Mucosa of descending colon (tissue), 3 donors: ENCODE measurements at regions not wholly inside any gene's neighbourhood (a gene's known extent, or its start where the extent isn't known, plus 50 kb on each side); places are given as distances from the start of the nearest gene placed in this dataset.

Source experiments
- ATAC-seq: fragments of 200-7000 bp; cut with Tn5 transposase; one replicate; pipeline ENCODE4 v1.9.1; 2020; ENCODE audit warnings: mild to moderate bottlenecking, moderate library complexity
- DNase-seq, 3 donors: peaks; one replicate each; pipeline ENCODE4 v3.0.0-alpha.2; 2020
- H3K36me3 ChIP-seq: fragments of 200-600 bp; one replicate; pipeline ENCODE4 v1.8.0; 2021; ENCODE audit warnings: low read depth, mild to moderate bottlenecking
- H3K4me1 ChIP-seq: fragments of 200-600 bp; one replicate; pipeline ENCODE4 v1.8.0; 2021; ENCODE audit warnings: low read depth, mild to moderate bottlenecking
- H3K4me3 ChIP-seq: fragments of 200-600 bp; one replicate; pipeline ENCODE4 v1.8.0; 2021; ENCODE audit warnings: mild to moderate bottlenecking
- H3K9me3 ChIP-seq: fragments of 200-600 bp; one replicate; pipeline ENCODE4 v1.8.0; 2021; ENCODE audit warnings: mild to moderate bottlenecking
- intact Hi-C, 2 donors: fragments of 100-400 bp; cut with DNase I in 1 of 2; cut with micrococcal nuclease in 1 of 2; formaldehyde crosslinking; loops; one replicate each; pipeline versions ENCODE4 v1.11.0 to v1.11.1; 2022; cut with DNase I, micrococcal nuclease
- TF ChIP-seq, protein P1 (sequence below): fragments of 200-600 bp; IDR thresholded peaks from one replicate; pipeline ENCODE4 v1.8.0; 2022; ENCODE audit warnings: antibody characterized with exemption, mild to moderate bottlenecking
- donor health status: DM: no; HTN: no; CAD: no; lungs with moderate emphysema.
- donor health status: DM: no; HTN: no; CAD: no.
- donor health status: DM: no; HTN: yes; CAD: no.

DNA sequence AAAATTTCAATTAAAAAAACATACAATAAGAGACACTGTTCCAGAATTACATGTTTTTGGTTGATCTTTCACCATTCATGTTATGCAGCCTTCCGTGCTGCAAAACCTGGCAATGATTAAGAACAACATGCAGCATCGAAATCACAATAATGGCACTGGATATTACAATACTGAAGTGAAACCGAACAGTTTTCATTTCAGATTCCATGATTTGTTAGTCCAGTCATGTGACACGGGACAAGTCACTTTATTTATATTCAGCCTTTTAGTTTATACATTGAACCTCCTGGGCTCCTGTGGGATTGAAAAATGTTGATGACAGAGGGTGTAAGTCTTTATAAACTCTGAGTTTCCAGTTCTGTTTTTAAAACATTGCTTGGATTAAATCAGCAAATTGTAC lies 142.5 kb upstream of the TTC29 start:
- intact Hi-C loops: no loop called here
- TF ChIP-seq, protein P1, sequence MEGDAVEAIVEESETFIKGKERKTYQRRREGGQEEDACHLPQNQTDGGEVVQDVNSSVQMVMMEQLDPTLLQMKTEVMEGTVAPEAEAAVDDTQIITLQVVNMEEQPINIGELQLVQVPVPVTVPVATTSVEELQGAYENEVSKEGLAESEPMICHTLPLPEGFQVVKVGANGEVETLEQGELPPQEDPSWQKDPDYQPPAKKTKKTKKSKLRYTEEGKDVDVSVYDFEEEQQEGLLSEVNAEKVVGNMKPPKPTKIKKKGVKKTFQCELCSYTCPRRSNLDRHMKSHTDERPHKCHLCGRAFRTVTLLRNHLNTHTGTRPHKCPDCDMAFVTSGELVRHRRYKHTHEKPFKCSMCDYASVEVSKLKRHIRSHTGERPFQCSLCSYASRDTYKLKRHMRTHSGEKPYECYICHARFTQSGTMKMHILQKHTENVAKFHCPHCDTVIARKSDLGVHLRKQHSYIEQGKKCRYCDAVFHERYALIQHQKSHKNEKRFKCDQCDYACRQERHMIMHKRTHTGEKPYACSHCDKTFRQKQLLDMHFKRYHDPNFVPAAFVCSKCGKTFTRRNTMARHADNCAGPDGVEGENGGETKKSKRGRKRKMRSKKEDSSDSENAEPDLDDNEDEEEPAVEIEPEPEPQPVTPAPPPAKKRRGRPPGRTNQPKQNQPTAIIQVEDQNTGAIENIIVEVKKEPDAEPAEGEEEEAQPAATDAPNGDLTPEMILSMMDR: no peak
- no peaks in the 10 kb centered on the region for H3K9me3 ChIP-seq

DNA sequence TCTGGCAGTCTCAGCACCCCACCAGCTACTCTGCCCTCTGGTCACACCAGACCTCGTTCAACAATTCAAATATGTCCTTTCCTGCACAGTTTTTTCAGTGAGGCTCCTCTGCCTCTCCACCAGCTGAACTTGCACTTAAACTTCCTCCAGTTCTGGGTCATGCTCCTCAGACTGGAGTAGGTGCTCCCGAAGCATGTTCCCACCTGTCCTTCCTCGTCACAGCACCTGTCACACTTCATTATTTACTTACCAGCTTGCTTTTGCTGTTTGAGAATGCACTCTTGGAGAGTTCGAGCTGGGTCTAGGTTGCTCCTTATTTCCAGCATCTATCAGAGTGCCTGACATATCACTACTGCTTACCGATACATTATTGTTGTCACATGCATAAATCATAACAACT lies 144.8 kb upstream of the TTC29 start:
- DNase-seq (no peak), ATAC-seq (no peak)
- intact Hi-C loops: no loop called here
- H3K36me3 ChIP-seq: no peaks in the 10 kb centered on the region
- H3K4me1 ChIP-seq: no peaks in the 10 kb centered on the region
- TF ChIP-seq, protein P1: no peak
- H3K9me3 ChIP-seq: no peaks in the 10 kb centered on the region
- H3K4me3 ChIP-seq: no peak overlapping the region

More for the DNA sequence above, 142.5 kb upstream of the TTC29 start:
- no peaks in the 10 kb centered on the region for H3K4me1 ChIP-seq
- ATAC-seq (no peak), DNase-seq (no peak)
- H3K4me3 ChIP-seq: no peak overlapping the region
- H3K36me3 ChIP-seq: no peaks in the 10 kb centered on the region

DNA sequence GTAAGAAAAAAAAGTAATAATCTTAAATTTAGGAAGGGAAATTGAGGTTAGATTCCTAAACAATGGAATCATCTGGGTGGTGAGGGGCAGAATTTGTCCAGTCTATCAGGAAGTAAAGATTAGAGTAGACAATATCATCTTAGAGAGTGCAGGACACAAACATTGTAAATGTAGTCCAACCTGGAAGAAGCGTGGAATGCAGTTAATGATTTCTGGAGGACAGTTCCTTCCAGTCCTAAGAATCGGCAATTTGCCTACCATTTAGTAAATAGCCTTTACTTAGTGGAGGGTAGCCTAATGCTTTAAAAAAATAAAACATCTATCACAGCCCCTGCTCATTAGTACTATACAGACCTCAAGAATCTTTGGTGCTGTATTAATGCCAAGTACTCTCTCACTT lies 147.5 kb upstream of the TTC29 start:
- Histone ChIP-seq H3K4me1 (no peaks in the 10 kb centered on the region), H3K4me3 (no peak overlapping the region), H3K9me3 (no peaks in the 10 kb centered on the region), H3K36me3 (no peaks in the 10 kb centered on the region)
- intact Hi-C loops: no loop called here
- TF ChIP-seq, protein P1: no peak
- DNase-seq: no peak
- no peak for ATAC-seq

DNA sequence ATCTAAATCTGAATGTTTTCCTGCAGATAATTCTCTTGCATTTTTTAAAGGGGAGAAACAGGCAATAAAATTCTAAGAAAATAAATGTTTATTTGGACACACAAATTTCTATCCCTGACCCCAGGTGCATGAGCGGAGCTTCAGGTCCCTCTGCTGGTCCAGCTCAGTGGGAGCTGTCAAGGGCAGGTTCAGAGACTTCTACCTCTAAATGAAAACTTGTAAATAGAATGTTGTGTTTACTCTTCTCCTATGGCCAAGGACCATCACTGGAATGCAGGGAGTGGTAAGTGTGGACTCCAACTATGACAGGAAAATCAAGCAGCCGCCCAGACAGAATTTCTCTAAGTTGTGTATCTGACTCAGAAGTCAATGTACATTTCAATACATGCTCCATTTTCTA lies 148.6 kb upstream of the TTC29 start:
- H3K4me3 ChIP-seq: no peak overlapping the region
- H3K9me3 ChIP-seq: no peaks in the 10 kb centered on the region
- H3K4me1 ChIP-seq: no peaks in the 10 kb centered on the region
- TF ChIP-seq, protein P1: no peak
- DNase-seq: no peak
- no peaks in the 10 kb centered on the region for H3K36me3 ChIP-seq
- intact Hi-C loops: no loop called here
- no peak for ATAC-seq

DNA sequence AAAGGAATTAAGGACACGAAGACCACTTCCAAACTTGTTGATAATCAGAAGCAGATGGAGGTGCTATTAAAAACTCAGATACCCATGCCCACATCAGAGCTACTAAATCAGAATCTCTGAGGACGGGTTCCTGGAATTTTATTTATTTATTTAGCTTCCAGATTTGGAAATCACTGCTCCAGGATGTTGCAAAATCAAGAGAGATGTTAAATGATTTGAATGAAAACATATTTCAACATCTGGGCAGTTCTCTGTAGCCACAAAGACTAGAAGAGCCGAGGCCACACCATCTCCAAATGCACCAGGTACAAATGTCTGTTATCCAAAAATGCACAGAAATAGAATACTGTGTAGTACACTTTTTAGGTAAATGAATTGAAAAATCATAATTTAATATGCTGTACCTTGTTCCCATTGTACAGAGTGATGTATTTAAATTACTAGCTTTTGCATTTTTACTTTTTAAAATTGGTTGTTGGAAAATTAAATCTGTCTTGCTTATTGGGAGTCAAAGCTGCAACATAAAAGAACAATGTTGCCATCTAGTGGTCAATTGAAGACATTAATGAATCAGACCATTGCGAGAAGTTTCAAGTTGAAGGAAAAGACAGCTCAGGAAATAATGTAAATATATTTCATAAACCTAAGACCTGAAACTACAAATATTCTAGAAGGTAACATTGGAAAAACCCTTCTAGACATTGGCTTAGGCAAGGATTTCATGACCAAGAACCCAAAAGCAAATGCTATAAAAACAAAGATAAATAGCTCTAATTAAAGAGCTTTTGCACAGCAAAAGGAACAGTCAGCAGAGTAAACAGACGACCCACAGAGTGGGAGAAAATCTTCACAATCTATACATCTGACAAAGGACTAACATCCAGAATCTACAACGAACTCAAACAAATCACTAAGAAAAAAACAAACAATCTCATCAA lies 151.3 kb upstream of the TTC29 start:
- intact Hi-C loops: loop anchor here in 1 of 2 donors (5.0 kb wide), 1 partner anchor 80 kb away; no protein-coding TSS in a partner anchor
- DNase-seq (no peak), ATAC-seq (no peak)
- H3K9me3 ChIP-seq: no peaks in the 10 kb centered on the region
- TF ChIP-seq, protein P1: peak; percentile 37
- no peaks in the 10 kb centered on the region for H3K36me3 ChIP-seq
- no peak overlapping the region for H3K4me3 ChIP-seq
- H3K4me1 ChIP-seq: no peaks in the 10 kb centered on the region
